Fibroblast of the aortic adventitia (primary cell): ENCODE measurements at regions not wholly inside any gene's neighbourhood (a gene's known extent, or its start where the extent isn't known, plus 50 kb on each side); places are given as distances from the start of the nearest gene placed in this dataset.

Experiments
- DNase-seq: peaks from one replicate; pipeline ENCODE4 v3.0.0-alpha.2; 2010; ENCODE audit warnings: low read depth
- H3K4me3 ChIP-seq: 2 replicates; pipeline ENCODE4 v1.5.1; 2011; ENCODE audit warnings: low read depth, mild to moderate bottlenecking, control low read depth, low read length, moderate library complexity
- TF ChIP-seq, protein P1 (sequence below): IDR thresholded peaks from 2 replicates; pipeline ENCODE4 v1.5.1; 2011; ENCODE audit warnings: mild to moderate bottlenecking, low read length, control low read depth, inconsistent platforms; ENCODE audit not compliant: insufficient read depth

DNA sequence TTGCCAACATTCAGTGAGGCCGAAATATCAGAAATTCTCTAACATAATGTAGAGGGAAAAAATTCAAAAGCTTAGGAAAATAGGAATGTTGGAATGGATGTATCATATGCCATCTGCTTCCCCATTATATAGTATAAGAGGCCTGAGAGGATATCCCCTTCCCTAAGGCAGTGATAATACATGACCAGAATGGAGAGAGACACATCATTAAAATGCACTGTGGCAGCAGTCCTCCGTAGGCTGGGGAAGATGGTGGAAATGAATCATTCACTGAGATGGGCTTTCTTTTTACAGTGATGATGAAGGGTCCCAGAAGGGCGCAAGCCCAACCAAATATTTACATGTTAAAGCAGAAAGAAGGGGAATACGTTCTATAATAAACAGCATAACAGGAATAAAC, 799.1 kb upstream of the SPRY2 start:
- TF ChIP-seq, protein P1, sequence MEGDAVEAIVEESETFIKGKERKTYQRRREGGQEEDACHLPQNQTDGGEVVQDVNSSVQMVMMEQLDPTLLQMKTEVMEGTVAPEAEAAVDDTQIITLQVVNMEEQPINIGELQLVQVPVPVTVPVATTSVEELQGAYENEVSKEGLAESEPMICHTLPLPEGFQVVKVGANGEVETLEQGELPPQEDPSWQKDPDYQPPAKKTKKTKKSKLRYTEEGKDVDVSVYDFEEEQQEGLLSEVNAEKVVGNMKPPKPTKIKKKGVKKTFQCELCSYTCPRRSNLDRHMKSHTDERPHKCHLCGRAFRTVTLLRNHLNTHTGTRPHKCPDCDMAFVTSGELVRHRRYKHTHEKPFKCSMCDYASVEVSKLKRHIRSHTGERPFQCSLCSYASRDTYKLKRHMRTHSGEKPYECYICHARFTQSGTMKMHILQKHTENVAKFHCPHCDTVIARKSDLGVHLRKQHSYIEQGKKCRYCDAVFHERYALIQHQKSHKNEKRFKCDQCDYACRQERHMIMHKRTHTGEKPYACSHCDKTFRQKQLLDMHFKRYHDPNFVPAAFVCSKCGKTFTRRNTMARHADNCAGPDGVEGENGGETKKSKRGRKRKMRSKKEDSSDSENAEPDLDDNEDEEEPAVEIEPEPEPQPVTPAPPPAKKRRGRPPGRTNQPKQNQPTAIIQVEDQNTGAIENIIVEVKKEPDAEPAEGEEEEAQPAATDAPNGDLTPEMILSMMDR: no peak
- no peak for DNase-seq
- H3K4me3 ChIP-seq: no peak overlapping the region

DNA sequence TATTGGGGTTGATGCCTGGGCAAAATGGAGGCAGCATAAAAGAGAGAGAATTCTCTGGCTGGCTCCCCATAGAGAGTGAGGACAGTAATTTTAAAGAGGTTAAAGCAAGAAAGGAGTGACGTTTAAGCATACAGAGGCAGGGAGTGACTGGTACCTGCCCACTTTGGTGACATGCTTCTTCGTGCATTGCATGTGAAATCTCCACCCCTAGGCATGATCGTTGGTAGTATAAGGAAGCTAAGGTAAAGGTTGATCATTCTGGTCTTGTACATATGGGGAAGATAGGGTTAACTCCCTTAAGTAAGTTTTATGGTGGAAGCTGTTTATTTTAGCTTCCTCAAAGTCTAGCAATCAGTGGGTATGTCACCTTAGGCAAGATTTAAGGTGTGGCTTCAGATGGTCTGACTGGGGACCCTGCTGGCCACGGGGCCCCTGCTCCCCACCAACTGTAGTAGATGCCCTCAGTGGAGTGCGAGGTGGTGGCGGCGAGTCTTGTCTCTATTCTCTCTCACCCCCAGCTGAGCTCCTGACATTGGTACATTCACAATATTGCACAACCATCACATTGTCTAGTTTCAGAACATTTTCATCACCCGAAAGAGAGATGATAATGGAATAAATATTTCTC, 797.5 kb upstream of the SPRY2 start:
- no peak overlapping the region for H3K4me3 ChIP-seq
- DNase-seq: no peak
- TF ChIP-seq, protein P1: no peak

DNA sequence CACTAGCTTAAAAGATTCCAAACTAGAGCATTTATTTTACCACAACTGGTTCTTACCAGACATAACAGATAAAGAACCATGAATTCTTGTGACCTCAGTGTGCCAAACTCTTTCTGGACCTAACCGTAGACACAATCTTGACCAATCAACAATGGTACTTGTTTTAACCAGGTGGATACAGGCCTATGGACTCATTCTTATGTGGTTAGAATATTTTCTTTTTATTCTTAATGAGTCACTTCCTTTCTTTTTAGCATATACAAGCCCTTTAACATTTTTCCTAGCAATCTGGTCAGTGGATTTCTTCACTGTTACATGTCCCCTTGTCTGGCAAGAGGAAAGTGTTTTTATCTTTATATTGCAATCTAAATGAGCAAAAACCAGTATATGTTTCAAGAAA, 792.1 kb upstream of the SPRY2 start:
- TF ChIP-seq, protein P1: no peak
- no peak overlapping the region for H3K4me3 ChIP-seq
- peak; percentile 1 for DNase-seq

- no peak overlapping the region for H3K4me3 ChIP-seq
- TF ChIP-seq, protein P1: no peak
- DNase-seq: no peak
Measured at GRCh38 chr13:81117416-81117815, 776.5 kb upstream of the SPRY2 start.

GRCh38 chr13:81116461-81117282, 775.7 kb upstream of the SPRY2 start:
- TF ChIP-seq, protein P1: no peak
- H3K4me3 ChIP-seq: no peak overlapping the region
- no peak for DNase-seq

DNA sequence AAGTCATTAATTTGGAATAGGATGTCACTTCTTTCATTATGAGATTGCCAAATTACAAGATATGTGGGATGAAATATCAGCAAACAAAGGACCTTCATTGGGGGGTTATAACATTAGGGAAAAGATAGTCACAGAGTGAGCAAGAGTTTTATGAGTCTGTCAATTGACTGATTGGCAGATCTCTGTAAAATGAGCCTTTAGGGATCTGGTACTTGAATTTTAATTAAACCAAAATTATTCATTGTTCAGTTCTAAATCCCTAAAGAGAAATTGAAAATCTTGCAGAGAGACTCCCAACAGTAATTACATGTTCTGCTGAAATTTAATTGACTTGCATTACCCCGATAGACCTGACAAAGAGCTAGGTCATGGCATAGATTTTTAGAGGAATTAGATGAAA, 768.1 kb upstream of the SPRY2 start:
- no peak for DNase-seq
- TF ChIP-seq, protein P1: no peak
- H3K4me3 ChIP-seq: no peak overlapping the region
